Stimulated activated naive CD4-positive, alpha-beta T cell treated with Interleukin-2 at 50 U/mL for 16 hours (primary cell): ENCODE measurements at regions not wholly inside any gene's neighbourhood (a gene's known extent, or its start where the extent isn't known, plus 50 kb on each side); places are given as distances from the start of the nearest gene placed in this dataset.
"Not testable (repeated sequence)": the region's sequence is repeated elsewhere in the genome, so short reads cannot be mapped to it uniquely, and the experiment has no call there.

Experiments
- DNase-seq: peaks from one replicate; lab custom pipeline; 2025; lab: John Stamatoyannopoulos, UW

DNA sequence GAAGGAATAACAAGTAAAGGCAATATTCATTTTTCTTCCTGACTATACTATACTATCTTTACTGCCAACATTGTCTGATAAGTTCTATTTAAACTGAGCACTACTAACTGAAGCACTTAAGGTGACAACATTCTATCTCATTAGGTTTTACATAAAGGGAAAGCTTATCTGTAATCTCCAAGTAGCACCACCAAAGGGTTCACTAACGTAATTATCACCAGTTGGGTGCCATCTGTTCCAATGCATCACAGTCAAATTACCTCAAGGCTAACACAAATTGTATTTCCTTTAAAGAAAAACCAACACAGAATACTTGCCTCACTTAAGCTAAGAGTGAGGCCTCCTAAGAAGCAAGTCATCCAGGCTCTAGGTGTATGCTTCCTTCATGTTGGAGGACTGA is 453.8 kb downstream of the RAP2B start:
- no peak for DNase-seq

DNA sequence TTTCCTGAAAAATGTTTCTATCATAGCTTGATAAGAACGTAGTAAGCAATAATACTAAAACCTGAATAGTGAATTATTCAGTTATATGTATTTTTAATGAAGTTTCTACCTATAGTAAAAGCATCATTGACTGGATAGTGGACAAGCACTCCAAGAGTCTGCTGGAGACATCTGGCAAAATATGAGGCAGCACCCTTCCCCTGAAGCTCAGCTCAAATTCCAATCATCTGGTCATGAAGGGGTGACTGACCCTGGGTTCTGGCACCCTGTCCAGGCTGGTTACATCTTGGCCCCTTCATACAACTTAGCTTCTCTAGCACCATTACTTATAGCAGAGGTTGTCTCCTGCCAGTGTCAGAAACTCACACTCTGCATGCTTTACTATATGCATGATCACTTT is 455.4 kb downstream of the RAP2B start:
- no peak for DNase-seq

DNA sequence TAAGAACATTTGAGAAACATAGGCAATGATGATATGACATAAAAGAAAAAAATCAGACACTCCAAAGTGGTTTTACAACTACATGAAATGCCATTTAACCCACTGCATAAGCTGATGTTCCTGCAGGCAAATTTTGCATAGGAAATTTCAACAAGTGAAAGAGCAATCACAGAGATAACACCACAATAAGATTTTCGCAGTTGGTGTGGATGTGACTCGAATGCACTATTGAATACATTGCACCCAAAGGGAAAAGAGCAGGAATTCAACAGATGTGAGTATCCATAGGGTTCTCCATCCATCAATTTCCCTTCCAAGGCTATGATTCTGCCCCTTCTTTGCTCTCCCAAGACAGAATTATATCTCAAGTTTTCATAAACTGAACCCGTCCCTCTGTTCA is 456.1 kb downstream of the RAP2B start:
- no peak for DNase-seq

DNA sequence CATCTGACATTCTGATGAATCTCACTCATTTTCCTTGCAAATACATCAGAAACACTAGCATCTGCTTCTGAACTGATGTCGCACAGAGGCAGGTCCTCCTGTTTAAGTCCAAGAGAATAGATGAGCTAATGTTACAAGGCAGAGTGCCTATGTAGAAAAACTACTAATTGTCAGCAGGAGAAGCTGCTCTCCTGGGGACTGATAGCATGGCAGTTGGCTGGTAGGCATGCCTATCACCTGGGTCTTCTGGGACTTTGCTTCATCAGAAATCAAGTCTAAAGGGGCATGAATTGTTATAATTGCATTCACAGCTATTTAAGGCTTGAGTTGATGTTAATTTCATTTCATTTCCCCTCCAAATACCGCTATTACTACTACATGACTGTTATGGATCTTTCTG is 457.2 kb downstream of the RAP2B start:
- no peak for DNase-seq

DNA sequence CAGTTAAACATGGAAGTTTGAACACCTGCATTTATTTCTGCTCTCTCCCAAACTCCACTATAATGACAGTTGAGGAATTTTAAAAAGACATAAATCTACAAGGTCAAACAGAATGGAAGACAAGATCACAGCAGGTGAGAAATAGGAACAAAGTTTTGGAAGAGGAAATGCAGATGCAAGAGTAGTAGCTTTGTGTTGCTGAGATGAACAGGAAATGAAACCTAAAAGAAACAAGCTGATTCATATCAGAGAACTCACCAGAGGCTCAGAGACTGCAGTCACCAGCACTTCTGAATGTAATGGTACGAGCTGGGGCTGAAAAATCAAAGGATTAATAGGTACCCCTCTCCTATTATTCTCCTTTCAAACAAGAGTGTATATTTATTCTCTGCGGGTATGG is 459.9 kb downstream of the RAP2B start:
- DNase-seq: no peak

DNA sequence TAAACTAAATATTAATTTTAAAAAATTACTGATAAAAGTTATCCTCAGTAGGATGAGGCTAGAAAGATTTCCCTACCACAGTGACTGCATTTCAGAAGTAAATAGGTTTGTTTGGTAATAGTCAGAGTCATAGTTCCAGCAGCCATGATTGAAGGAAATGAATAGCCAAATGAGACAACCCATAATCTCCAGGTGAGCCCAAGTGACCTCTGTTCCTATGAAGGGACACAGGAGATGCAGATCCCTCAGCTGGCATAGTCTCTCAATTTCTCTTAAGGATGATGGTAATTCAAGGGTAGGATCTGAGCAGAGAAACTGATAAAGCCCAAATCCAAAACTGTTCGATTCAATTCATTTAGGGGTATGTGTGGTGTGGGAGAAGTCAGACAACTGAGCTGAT is 461.8 kb downstream of the RAP2B start:
- no peak for DNase-seq

DNA sequence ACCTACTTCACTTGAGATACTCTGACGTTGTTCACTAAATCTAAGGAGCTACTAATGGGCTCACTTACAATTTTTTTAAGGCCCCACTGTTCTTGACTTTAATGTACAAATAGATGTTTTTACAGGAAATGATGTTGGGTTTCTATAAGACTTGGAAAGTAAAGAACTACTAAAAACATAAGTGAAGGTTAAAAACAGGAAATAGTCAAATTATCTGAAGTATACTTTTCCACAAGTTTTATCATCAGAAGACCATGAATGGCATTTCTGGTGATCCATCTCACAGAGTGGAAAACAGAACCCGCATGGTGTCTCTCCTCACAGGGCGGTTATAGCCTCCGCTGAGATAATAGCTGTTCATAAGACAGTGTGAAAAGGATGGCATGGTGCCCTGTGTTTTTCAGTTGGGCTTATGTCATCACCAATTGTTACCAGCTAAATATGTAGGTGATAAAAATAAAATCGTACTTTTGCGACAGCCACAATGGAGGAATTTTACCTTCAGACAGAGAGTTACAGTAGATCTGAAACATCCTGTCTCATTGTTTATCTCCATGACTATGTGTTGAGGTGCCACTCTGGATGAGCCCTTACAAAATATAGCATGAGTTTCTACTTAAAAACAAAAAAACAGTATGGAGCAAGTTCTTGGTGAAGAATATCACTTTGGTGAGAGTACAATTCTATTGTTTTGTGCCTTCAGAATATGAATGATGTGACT is 462.4 kb downstream of the RAP2B start:
- DNase-seq: peak; percentile 29

DNA sequence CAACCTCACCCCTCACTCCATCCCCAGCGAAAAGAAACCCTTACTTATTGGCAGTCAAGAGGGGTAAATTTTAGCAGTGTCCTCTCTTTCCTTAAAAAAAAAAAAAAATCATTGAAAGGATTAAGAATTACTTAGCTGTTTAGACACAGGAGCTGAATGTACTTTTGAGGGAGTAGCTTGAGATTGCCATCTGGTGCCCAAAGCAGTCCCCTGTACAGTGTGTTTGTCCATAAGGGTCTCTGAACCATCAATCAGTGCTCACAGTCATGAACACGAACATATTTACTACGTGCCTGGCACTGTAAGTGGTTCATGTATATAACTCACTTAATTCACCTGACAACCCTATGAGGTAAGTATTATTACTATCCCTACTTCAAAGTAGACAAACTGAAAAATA is 463.5 kb downstream of the RAP2B start:
- DNase-seq: no peak

DNA sequence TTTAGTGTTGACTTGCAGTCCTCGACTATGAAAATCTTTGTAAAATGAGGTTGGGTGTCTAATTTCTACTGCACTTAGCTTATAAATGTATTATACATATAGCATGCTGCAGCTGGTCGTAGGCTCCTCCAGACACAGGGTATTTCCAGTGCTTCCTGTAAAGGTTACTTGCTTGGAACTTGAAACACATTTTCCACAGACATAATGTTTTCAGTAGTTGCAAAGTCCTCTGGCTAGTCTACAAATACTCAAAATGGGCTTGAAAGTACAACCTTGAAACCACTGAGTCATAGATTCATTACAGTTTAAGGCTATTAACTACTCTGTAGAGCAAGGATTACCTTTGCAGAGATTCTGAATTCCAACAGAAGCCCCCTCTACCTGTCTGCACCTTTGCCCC is 464.1 kb downstream of the RAP2B start:
- peak; percentile 28 for DNase-seq

DNA sequence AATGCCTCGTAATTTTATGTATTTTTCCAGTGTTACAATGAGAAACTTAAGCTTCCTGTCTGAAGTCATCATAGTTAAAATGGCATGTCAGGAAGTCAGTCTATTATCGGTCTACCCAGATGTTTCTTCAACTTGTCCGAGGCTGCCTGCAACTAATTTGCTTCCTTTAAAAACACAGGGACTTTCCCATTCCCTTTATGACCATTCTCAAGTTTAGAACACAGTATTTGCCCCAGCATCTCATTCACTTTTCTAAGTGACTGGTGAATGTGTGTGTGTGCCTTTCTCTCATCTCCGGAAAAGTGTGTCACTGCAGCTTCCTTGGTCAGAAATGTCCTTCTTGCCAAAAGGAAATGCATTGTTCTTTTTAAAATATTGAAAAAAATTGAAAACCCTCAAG is 466.6 kb downstream of the RAP2B start:
- no peak for DNase-seq

DNA sequence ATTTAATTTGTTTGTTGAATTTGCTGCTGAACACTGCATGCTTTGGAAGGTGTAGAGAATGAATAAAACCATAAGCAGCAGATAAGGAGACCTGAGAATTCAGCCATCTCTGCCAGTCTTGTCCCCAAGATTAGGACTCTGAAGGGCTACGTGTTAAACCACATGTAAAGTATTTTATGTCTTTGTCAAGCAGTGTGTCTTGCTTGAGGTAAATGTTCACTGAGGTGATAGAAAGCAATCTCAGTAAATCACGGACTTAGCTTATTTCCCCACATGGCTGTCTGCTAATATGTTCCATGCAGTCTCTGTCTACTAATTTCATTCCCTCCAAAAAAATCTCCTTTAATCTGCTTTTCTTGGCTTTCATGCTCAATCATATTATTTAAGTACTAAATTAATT is 467.1 kb downstream of the RAP2B start:
- no peak for DNase-seq

DNA sequence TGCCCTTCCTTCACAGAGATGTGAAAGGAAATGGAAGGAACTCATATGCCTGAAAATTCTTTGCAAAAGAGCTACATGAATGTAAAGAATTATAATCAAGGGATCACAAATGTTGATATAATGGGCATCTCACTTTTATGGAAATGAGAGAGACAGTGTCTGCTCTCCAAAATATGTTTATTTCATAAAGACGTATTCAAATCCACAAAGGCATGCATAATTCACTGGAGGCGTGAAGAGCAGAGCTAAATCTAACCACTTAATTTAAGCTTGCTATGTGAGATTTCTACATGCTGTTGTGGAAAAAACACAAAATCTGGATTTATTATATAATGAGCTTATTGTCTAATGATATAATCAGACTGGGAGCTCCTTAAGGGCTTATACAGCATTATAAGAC is 469.1 kb downstream of the RAP2B start:
- DNase-seq: no peak

DNA sequence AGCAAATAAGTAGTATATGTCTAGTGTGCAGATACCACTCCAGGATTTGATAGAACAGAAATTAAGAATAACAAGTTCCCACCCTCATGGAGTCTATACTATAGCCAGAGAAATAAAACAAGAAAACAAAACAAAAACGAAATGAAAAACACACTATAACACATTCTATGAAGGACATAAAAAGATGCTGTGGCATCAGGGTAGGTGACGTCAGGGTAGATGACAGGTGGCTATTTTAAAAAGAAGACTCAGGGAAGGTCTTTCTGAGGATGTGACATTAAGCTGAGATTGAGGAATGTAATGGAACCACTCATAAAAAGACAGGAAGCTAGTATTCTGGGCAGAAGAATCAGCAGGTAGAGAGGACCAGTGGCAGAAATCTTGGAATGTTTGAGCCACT is 469.6 kb downstream of the RAP2B start:
- DNase-seq: no peak

DNA sequence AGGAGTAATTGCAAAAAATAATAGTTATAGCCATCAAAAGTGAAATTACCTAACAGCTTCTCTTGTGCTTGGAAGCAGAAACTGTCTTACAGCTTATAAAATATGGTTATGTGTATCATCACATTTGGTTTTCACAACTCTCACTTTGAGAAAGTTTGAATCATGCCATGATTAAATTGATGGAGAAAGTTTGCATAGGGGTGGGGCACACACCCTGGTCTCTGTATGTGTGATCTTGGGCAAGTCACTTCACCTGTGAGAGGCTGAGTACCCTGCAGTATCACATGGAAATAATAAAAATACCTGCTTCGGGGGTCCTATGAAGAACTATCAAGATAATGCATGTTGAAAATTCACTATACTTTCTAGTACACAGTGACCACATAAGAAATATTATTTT is 471.4 kb downstream of the RAP2B start:
- DNase-seq: no peak

DNA sequence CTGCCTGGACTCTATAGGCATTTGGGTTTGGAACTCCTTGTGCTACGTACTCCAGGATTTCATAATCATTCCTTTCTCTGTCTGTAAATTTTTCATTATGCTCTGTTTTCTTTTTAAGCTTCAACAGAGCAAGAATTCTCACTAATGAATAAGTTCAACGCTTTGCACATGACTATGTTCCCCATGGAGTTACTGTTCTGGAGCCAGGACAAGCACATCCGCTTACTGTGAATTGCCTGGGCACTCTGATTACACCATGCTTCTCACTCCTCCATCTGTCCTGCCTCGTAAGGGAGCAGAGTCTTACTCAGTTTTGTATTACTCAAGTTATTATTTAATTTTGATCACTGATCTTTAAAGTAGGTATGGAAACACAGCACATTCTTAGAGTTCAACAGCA is 472.7 kb downstream of the RAP2B start:
- no peak for DNase-seq

DNA sequence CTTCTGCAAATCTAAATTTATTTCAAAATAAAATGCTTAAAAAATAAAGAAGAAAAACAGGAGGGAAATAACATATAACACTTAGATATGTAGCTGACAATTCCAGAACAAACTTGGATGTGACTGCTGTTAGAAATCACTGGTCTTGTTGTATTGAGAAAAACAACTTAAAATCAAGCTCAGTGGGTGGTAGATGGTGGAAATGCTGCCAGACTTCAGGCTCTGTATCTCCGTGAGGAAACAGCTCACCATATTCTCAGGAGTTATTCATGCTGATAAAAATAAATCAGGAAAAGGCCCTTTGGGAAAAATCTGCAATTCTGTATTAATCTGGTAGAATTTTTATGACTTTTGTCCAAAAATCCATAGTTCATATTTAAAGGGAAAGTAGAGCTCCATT is 477.6 kb downstream of the RAP2B start:
- DNase-seq: no peak

DNA sequence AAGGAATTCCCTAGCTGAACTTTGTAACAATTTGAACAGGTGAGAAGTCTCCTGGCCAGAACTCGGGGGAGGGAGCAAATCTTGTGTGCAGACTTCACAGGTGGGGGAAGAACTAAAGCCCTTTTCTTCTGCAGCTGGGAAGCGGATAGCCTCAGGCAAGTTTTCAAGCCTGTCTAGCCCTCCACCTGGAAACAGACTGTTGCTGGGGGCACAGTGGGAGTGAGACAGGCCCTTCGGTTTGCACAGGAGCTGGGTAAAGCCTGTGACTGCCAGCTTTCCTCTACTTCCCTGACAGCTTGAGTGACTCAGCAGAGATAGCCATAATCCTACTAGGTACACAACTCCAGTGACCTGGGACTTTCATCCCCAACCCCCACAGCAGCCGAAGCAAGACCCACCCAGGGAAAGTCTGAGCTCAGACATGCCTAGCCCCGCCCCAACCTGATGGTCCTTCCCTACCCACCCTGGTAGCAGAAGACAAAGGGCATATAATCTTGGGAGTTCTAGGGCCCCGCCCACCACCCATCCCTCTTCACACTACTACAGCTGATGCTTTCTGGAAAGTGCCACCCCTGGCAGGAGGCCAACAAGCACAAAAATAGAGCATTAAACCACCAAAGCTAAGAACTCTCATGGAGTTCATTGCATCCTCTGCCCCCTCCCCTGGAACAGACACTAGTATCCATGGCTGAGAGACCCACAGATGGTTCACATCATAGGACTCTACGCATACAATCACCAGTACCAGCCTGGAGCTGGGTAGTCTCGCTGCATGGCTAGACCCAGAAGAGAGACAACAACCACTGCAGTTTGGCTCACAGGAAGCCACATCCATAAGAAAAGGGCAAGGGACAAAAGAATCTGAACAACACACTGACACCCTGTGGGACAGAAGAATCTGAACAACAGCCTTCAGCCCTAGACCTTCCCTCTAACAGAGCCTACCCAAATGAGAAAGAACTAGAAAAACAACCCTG is 479.0 kb downstream of the RAP2B start:
- DNase-seq: no peak

DNA sequence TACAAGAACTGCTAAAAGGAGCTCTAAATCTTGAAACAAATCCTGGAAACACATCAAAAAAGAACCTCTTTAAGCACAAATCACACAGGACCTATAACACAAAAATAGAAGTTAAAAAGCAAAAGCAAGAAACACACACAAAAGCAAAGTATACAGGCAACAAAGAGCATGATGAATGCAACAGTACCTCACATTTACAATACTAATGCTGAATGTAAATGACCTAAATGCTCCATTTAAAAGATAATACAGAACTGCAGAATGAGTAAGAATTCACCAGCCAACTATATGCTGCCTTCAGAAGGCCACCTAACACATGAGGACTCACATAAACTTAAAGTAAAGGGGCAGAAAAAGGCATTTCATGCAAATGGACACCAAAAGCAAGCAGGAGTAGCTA is 478.6 kb upstream of the ARHGEF26 start:
- DNase-seq: not testable (repeated sequence)

DNA sequence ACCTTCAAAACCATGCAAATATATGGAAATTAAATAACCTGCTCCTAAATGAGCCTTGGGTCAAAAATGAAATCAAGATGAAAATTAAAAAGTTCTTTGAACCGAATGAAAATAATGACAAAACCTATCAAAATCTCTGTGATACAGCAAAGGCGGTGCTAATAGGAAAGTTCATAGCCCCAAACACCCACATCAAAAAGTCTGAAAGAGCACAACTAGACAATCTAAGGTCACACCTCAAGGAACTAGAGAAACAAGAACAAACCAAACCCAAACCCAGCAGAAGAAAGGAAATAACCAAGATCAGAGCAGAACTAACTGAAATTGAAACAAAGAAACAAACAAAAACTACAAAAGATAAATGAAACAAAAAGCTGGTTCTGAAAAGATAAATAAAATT is 477.7 kb upstream of the ARHGEF26 start:
- not testable (repeated sequence) for DNase-seq

DNA sequence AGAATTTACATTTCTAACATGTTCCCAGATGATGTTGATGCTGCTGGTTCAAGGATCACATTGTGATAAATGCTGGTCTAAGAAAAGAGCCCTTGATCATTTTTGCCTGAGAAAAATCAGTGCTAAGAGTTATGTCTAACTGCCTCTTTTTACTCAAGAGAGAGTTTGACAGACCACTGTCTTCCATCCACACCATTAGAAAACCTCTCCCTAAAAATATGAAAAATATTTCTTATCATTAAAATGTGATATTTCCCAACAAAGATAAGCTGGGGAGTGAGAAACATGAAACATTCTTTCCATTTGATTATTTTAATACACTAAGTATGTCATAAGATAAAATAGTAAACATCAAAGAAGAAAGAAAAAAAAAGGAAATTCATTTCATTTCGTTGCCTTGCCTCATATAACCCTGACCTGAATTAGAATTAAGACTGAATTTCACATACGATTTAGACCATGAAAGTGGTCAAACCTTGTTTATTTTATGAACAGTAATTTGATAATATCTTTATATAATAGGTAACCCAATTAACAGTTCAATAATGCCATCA is 471.8 kb upstream of the ARHGEF26 start:
- DNase-seq: no peak

DNA sequence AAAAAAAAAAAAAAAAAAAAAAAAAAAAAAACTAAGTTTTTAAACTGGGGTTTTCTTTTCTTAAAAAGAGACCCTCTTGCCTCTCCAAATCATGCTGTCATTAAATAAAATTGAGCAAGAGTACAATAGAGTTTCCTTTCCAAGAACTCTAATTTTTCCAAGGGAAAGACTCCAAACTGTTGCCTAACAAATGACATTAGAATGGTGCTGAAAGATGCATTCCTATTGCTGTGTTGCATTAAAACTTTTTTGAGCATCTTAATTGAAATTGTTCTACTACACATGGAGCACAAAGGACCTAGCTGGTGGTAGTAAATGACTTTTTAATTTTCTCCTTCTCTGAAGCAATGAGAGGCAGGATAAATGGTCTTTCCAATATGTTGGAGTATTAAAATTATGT is 469.1 kb upstream of the ARHGEF26 start:
- DNase-seq: no peak

DNA sequence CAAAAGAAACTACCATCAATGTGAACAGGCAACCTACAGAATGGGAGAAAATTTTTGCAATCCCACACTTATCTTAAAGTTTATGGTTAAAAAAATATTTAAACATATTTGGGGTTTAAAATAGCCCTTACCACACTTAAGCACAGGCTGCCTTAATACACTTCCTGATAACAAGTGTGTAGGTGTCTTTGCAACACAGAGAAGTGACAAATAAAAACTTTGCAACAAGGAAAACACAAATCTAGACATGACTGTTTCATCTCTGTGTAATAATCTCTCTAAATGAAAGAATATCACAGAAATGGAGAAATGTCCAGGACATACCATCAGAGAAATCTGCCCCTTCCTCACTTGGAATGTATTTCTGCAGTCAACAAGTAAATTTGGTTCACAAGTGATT is 464.1 kb upstream of the ARHGEF26 start:
- no peak for DNase-seq

DNA sequence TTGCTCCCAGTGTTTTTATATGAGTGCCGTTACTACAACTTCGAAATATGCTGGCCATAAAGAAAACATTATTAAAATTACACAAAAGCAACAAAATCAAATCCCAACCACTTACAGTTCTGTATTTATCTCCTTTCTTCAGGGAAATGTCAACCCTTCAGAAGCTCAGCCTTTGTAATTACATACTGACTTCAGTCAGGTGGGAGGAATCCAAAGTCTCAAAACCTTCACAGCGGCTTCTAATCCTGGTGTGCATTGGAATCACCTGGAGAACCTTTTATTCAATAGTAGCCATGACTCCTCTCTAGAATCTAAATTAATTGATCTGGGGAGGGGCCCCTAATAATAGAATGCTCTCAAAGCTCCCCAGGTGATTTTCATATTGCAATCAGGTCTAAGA is 463.7 kb upstream of the ARHGEF26 start:
- no peak for DNase-seq
